Lower lobe of right lung (tissue), 2 donors: ENCODE measurements at regions not wholly inside any gene's neighbourhood (a gene's known extent, or its start where the extent isn't known, plus 50 kb on each side); places are given as distances from the start of the nearest gene placed in this dataset.

ENCODE experiments used
- ATAC-seq, 2 donors: fragments of 200-7000 bp; cut with Tn5 transposase; one replicate each; pipeline ENCODE4 v1.9.1; 2020 to 2022; ENCODE audit warnings: mild to moderate bottlenecking in 2 of 2, moderate library complexity in 2 of 2
- DNase-seq: peaks from one replicate; pipeline ENCODE4 v3.0.0-alpha.2; 2020
- H3K27ac ChIP-seq: fragments of 200-600 bp; one replicate; pipeline ENCODE4 v1.8.0; 2022
- H3K27me3 ChIP-seq: fragments of 200-600 bp; one replicate; pipeline ENCODE4 v1.8.0; 2022; ENCODE audit warnings: low read depth
- H3K36me3 ChIP-seq: fragments of 200-600 bp; one replicate; pipeline ENCODE4 v1.8.0; 2022; ENCODE audit warnings: mild to moderate bottlenecking
- H3K4me1 ChIP-seq: fragments of 200-600 bp; one replicate; pipeline ENCODE4 v1.8.0; 2022
- H3K4me3 ChIP-seq: fragments of 200-600 bp; one replicate; pipeline ENCODE4 v1.8.0; 2022; ENCODE audit warnings: mild to moderate bottlenecking
- H3K9me3 ChIP-seq: fragments of 200-600 bp; one replicate; pipeline ENCODE4 v1.8.0; 2022
- intact Hi-C: fragments of 100-400 bp; cut with DNase I; formaldehyde crosslinking; loops from one replicate; pipeline ENCODE4 v1.11.0; 2022
- TF ChIP-seq, protein P1 (sequence below): fragments of 200-600 bp; IDR thresholded peaks from one replicate; pipeline ENCODE4 v1.8.0; 2022; ENCODE audit warnings: antibody characterized with exemption, mild to moderate bottlenecking
- donor health status: DM: no; HTN: yes; CAD: no; lungs with severe emphysema.

DNA sequence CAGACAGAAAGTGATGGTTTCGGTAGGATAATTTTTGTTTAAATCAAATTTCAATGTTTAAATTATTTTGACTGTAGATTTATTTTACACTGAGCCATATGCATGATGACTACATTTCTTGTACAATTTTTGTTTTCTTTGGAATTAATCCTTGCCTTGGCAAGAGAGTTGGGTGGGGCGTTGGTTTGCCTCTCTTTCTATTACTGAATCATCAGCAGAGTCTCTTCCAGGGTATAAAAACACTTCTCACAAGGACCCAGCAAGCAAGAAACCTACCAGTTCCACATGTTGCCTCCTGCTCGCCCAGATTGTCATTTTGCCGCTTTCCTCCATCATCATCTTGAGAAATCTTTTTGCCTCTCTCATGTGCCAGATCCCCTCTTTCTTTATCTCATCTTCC lies 455.0 kb upstream of the DMAC1 start:
- intact Hi-C loops: no loop called here
- no peaks in the 10 kb centered on the region for H3K9me3 ChIP-seq
- TF ChIP-seq, protein P1, sequence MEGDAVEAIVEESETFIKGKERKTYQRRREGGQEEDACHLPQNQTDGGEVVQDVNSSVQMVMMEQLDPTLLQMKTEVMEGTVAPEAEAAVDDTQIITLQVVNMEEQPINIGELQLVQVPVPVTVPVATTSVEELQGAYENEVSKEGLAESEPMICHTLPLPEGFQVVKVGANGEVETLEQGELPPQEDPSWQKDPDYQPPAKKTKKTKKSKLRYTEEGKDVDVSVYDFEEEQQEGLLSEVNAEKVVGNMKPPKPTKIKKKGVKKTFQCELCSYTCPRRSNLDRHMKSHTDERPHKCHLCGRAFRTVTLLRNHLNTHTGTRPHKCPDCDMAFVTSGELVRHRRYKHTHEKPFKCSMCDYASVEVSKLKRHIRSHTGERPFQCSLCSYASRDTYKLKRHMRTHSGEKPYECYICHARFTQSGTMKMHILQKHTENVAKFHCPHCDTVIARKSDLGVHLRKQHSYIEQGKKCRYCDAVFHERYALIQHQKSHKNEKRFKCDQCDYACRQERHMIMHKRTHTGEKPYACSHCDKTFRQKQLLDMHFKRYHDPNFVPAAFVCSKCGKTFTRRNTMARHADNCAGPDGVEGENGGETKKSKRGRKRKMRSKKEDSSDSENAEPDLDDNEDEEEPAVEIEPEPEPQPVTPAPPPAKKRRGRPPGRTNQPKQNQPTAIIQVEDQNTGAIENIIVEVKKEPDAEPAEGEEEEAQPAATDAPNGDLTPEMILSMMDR: no peak
- H3K4me3 ChIP-seq: no peak overlapping the region
- no peaks in the 10 kb centered on the region for H3K36me3 ChIP-seq
- no peak overlapping the region for H3K27ac ChIP-seq
- H3K4me1 ChIP-seq: no peaks in the 10 kb centered on the region
- ATAC-seq (no peak), DNase-seq (no peak)
- no peaks in the 10 kb centered on the region for H3K27me3 ChIP-seq

- no peak for ATAC-seq
- no peak overlapping the region for H3K27ac ChIP-seq
- no peak overlapping the region for H3K4me3 ChIP-seq
- H3K36me3 ChIP-seq: no peaks in the 10 kb centered on the region
- no peaks in the 10 kb centered on the region for H3K4me1 ChIP-seq
- intact Hi-C loops: no loop called here
- DNase-seq: no peak
- H3K9me3 ChIP-seq: no peaks in the 10 kb centered on the region
- H3K27me3 ChIP-seq: no peaks in the 10 kb centered on the region
- TF ChIP-seq, protein P1: no peak
Observed at GRCh38 chr9:8252445-8252844, 452.9 kb upstream of the DMAC1 start.

GRCh38 chr9:8251566-8251965 lies 452.0 kb upstream of the DMAC1 start:
- TF ChIP-seq, protein P1: no peak

DNA sequence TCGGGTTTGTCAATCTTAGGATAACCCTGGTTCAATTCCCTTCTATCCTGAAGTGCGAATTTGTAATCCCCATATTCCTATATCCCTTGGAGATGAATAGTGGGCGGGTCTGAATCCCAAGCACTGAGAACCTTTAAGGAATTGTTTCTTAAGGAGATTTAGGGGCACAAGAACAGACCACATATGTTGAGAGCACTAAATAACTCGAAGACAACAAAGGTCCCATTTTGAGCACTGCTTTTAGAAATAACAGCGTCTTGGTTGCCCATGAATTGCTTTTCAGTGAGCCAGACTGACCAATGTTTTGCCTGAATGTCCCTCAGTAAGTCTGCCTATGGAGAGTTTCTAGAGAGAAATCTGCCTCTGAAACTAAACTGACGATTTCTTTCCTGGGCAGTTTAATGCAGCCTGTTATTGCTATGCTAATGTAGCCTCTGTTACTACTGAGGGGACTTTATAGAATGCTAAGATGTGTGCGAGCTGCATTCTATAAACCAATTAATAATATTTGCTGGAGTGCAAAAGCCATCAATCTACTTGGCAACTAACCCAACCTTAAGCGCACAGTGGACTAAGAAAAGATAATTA lies 445.0 kb upstream of the DMAC1 start:
- Histone ChIP-seq H3K36me3 (no peaks in the 10 kb centered on the region), H3K27ac (no peak overlapping the region), H3K9me3 (no peaks in the 10 kb centered on the region), H3K27me3 (no peaks in the 10 kb centered on the region), H3K4me1 (no peaks in the 10 kb centered on the region), H3K4me3 (no peak overlapping the region)
- TF ChIP-seq, protein P1: no peak
- ATAC-seq (no peak), DNase-seq (no peak)
- intact Hi-C loops: no loop called here

More at GRCh38 chr9:8251566-8251965, 452.0 kb upstream of the DMAC1 start:
- Histone ChIP-seq H3K9me3 (no peaks in the 10 kb centered on the region), H3K36me3 (no peaks in the 10 kb centered on the region), H3K4me3 (no peak overlapping the region), H3K4me1 (no peaks in the 10 kb centered on the region), H3K27ac (no peak overlapping the region), H3K27me3 (no peaks in the 10 kb centered on the region)
- ATAC-seq (no peak), DNase-seq (no peak)
- intact Hi-C loops: no loop called here

GRCh38 chr9:8241201-8241600 lies 441.6 kb upstream of the DMAC1 start:
- no peak overlapping the region for H3K27ac ChIP-seq
- DNase-seq (no peak), ATAC-seq (no peak)
- H3K27me3 ChIP-seq: no peaks in the 10 kb centered on the region
- intact Hi-C loops: no loop called here
- TF ChIP-seq, protein P1: no peak
- H3K36me3 ChIP-seq: no peaks in the 10 kb centered on the region
- no peaks in the 10 kb centered on the region for H3K9me3 ChIP-seq
- H3K4me1 ChIP-seq: no peaks in the 10 kb centered on the region
- H3K4me3 ChIP-seq: no peak overlapping the region
